Activated CD8-positive, alpha-beta memory T cell treated with anti-CD3 and anti-CD28 coated beads, Interleukin-2, amount 50 U/mL, for 4 hours (primary cell): ENCODE measurements at regions not wholly inside any gene's neighbourhood (a gene's known extent, or its start where the extent isn't known, plus 50 kb on each side); places are given as distances from the start of the nearest gene placed in this dataset.

Experiments used
- DNase-seq: peaks from one replicate; pipeline ENCODE4 v3.0.0-alpha.2; 2020

- no peak for DNase-seq
These were observed 61.7 kb upstream of the XYLT1 start for GRCh38 chr16:17532338-17532995.

GRCh38 chr16:17529982-17530760 lies 59.4 kb upstream of the XYLT1 start:
- DNase-seq, result no peak

- no peak for DNase-seq
These were observed 56.5 kb upstream of the XYLT1 start for GRCh38 chr16:17526956-17527937.

GRCh38 chr16:17524656-17525055 lies 53.9 kb upstream of the XYLT1 start:
- no peak for DNase-seq

- no peak for DNase-seq
These were observed 49.8 kb upstream of the XYLT1 start for GRCh38 chr16:17520561-17520960.
